ENCODE measurements at regions not wholly inside any gene's neighbourhood (a gene's known extent, or its start where the extent isn't known, plus 50 kb on each side); places are given as distances from the start of the nearest gene placed in this dataset.

GRCh38 chr2:182581196-182581935 lies 134.7 kb upstream of the DNAJC10 start:
- H3K4me3 Mint-ChIP-seq (ENCODE audit: unreplicated experiment): no peak overlapping the region

GRCh38 chr2:182584462-182584861 lies 131.6 kb upstream of the DNAJC10 start:
- Mint-ChIP-seq H3K27me3 (ENCODE audit: low read depth) (no peaks in the 10 kb centered on the region), H3K27ac (ENCODE audit: unreplicated experiment) (no peak overlapping the region), H3K9me3 (ENCODE audit: low read depth) (no peaks in the 10 kb centered on the region), H3K36me3 (ENCODE audit: low read depth) (no peaks in the 10 kb centered on the region), H3K4me3 (ENCODE audit: unreplicated experiment) (no peak overlapping the region), H3K4me1 (ENCODE audit: low read depth) (peaks cover 57% of the 10 kb centered on the region)
- no peak for DNase-seq (ENCODE audit: low spot score)
- no peak for TF ChIP-seq CTCF (IDR thresholded peaks at IDR 0.05)

More at GRCh38 chr2:182581196-182581935, 134.7 kb upstream of the DNAJC10 start:
- H3K27ac Mint-ChIP-seq (ENCODE audit: unreplicated experiment): peak overlapping the region; percentile 13
- no peak for TF ChIP-seq CTCF (IDR thresholded peaks at IDR 0.05)
- no peaks in the 10 kb centered on the region for H3K36me3 Mint-ChIP-seq (ENCODE audit: low read depth)
- peaks cover 30% of the 10 kb centered on the region for H3K4me1 Mint-ChIP-seq (ENCODE audit: low read depth)
- H3K27me3 Mint-ChIP-seq (ENCODE audit: low read depth): no peaks in the 10 kb centered on the region
- no peaks in the 10 kb centered on the region for H3K9me3 Mint-ChIP-seq (ENCODE audit: low read depth)
- no peak for DNase-seq (ENCODE audit: low spot score)

- no peaks in the 10 kb centered on the region for H3K9me3 Mint-ChIP-seq (ENCODE audit: low read depth)
- H3K27ac Mint-ChIP-seq (ENCODE audit: unreplicated experiment): no peak overlapping the region
- no peaks in the 10 kb centered on the region for H3K36me3 Mint-ChIP-seq (ENCODE audit: low read depth)
- peaks cover 56% of the 10 kb centered on the region for H3K4me1 Mint-ChIP-seq (ENCODE audit: low read depth)
- H3K4me3 Mint-ChIP-seq (ENCODE audit: unreplicated experiment): no peak overlapping the region
- no peak for TF ChIP-seq CTCF (IDR thresholded peaks at IDR 0.05)
- H3K27me3 Mint-ChIP-seq (ENCODE audit: low read depth): no peaks in the 10 kb centered on the region
- DNase-seq (ENCODE audit: low spot score): no peak
These were observed 131.1 kb upstream of the DNAJC10 start for GRCh38 chr2:182585001-182585400.

- Mint-ChIP-seq H3K4me1 (ENCODE audit: low read depth) (peaks cover 51% of the 10 kb centered on the region), H3K4me3 (ENCODE audit: unreplicated experiment) (no peak overlapping the region), H3K9me3 (ENCODE audit: low read depth) (no peaks in the 10 kb centered on the region), H3K36me3 (ENCODE audit: low read depth) (no peaks in the 10 kb centered on the region), H3K27ac (ENCODE audit: unreplicated experiment) (no peak overlapping the region), H3K27me3 (ENCODE audit: low read depth) (no peaks in the 10 kb centered on the region)
- no peak for TF ChIP-seq CTCF (IDR thresholded peaks at IDR 0.05)
- DNase-seq (ENCODE audit: low spot score): no peak
These were observed 130.6 kb upstream of the DNAJC10 start for GRCh38 chr2:182585430-182585829.

- Mint-ChIP-seq H3K4me1 (ENCODE audit: low read depth) (peaks cover 41% of the 10 kb centered on the region), H3K4me3 (ENCODE audit: unreplicated experiment) (no peak overlapping the region), H3K36me3 (ENCODE audit: low read depth) (no peaks in the 10 kb centered on the region), H3K9me3 (ENCODE audit: low read depth) (no peaks in the 10 kb centered on the region), H3K27ac (ENCODE audit: unreplicated experiment) (no peak overlapping the region), H3K27me3 (ENCODE audit: low read depth) (no peaks in the 10 kb centered on the region)
- TF ChIP-seq CTCF (IDR thresholded peaks at IDR 0.05): peak; percentile 50
- DNase-seq (ENCODE audit: low spot score): no peak
These were observed 129.6 kb upstream of the DNAJC10 start for GRCh38 chr2:182586426-182586825.
